ENCODE measurements at regions not wholly inside any gene's neighbourhood (a gene's known extent, or its start where the extent isn't known, plus 50 kb on each side); places are given as distances from the start of the nearest gene placed in this dataset.

DNA sequence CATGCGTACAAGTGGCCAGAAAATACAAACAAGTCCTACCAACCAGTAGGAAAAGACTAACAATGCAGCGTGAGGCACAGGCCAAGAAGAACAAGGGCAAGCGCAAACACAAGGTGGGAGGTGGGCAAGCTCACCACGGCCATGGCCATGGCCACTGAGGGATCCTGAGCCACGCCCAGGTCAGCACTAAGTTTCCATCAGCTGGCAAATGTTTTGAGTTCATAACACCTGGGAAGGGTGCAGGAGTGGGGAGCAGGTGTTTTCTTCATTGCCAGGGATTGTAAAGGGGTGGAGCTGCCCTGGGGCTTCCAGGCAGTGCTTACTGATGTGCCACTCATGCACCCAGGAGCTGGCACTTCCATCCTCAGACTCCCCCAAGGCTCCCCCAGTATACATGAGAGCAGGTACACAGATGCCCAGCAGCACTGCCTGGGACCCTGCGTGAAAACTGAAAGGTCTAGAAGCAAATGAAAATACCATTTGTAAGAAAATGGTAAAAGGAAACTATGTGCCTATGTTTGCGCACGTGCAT is 139.2 kb upstream of the RET start:
- no peak for TF ChIP-seq EZH2 (IDR thresholded peaks at IDR 0.05; ENCODE audit: insufficient read depth, low read length)
- H3K9me3 ChIP-seq (ENCODE audit: insufficient read depth, low read depth, low read length) = no peaks in the 10 kb centered on the region
- no peak overlapping the region for H3K9ac ChIP-seq (ENCODE audit: low read length)
- Mint-ChIP-seq H3K27me3 (ENCODE audit: low read depth, unreplicated experiment) (peaks cover 78% of the 10 kb centered on the region), H3K4me3 (ENCODE audit: unreplicated experiment) (no peak overlapping the region), H3K27ac (ENCODE audit: unreplicated experiment) (no peak overlapping the region), H3K4me1 (ENCODE audit: low read depth, unreplicated experiment) (no peaks in the 10 kb centered on the region), H3K9me3 (ENCODE audit: unreplicated experiment) (peaks cover 2% of the 10 kb centered on the region), H3K36me3 (ENCODE audit: low read depth, unreplicated experiment) (no peaks in the 10 kb centered on the region)
- H3K27ac ChIP-seq (ENCODE audit: low read depth, low read length) = no peak overlapping the region
- no peak overlapping the region for H2AFZ ChIP-seq (ENCODE audit: low read depth, low read length)
- H3K4me2 ChIP-seq (ENCODE audit: low read length) = no peak overlapping the region
- DNase-seq (ENCODE audit: low read depth) = no peak
- FAIRE-seq = no peak
- no peaks in the 10 kb centered on the region for H3K79me2 ChIP-seq (ENCODE audit: insufficient read depth, low read length)
- H3K27me3 ChIP-seq (ENCODE audit: insufficient read depth, low read length) = peaks cover 4% of the 10 kb centered on the region
- H3K4me1 ChIP-seq (ENCODE audit: insufficient read depth, low read length) = no peaks in the 10 kb centered on the region
- no peak overlapping the region for H3K4me3 ChIP-seq (ENCODE audit: insufficient read depth, low read depth, low read length)
- H4K20me1 ChIP-seq (ENCODE audit: insufficient read depth, low read length) = no peaks in the 10 kb centered on the region
- H3K36me3 ChIP-seq (ENCODE audit: insufficient read depth, low read length) = no peaks in the 10 kb centered on the region

GRCh38 chr10:42938351-42938750 is 138.5 kb upstream of the RET start:
- H3K27me3 ChIP-seq (ENCODE audit: insufficient read depth, low read length) = peaks cover 4% of the 10 kb centered on the region
- no peaks in the 10 kb centered on the region for H4K20me1 ChIP-seq (ENCODE audit: insufficient read depth, low read length)
- H3K27ac ChIP-seq (ENCODE audit: low read depth, low read length) = no peak overlapping the region
- H3K27ac Mint-ChIP-seq (ENCODE audit: unreplicated experiment) = peak overlapping the region; percentile 53
- no peak for DNase-seq (ENCODE audit: low read depth)
- H3K9ac ChIP-seq (ENCODE audit: low read length) = no peak overlapping the region
- H3K27me3 Mint-ChIP-seq (ENCODE audit: low read depth, unreplicated experiment) = peaks cover 75% of the 10 kb centered on the region
- FAIRE-seq = no peak
- no peaks in the 10 kb centered on the region for H3K36me3 ChIP-seq (ENCODE audit: insufficient read depth, low read length)
- no peaks in the 10 kb centered on the region for H3K4me1 ChIP-seq (ENCODE audit: insufficient read depth, low read length)
- no peak overlapping the region for H2AFZ ChIP-seq (ENCODE audit: low read depth, low read length)
- H3K9me3 ChIP-seq (ENCODE audit: insufficient read depth, low read depth, low read length) = no peaks in the 10 kb centered on the region
- peaks cover 2% of the 10 kb centered on the region for H3K9me3 Mint-ChIP-seq (ENCODE audit: unreplicated experiment)
- H3K4me3 ChIP-seq (ENCODE audit: insufficient read depth, low read depth, low read length) = no peak overlapping the region
- H3K4me2 ChIP-seq (ENCODE audit: low read length) = no peak overlapping the region
- no peak overlapping the region for H3K4me3 Mint-ChIP-seq (ENCODE audit: unreplicated experiment)
- H3K79me2 ChIP-seq (ENCODE audit: insufficient read depth, low read length) = no peaks in the 10 kb centered on the region
- no peak for TF ChIP-seq EZH2 (IDR thresholded peaks at IDR 0.05; ENCODE audit: insufficient read depth, low read length)
- no peak for TF ChIP-seq CTCF (IDR thresholded peaks at IDR 0.05; ENCODE audit: insufficient read depth, low read depth, low read length)
- no peaks in the 10 kb centered on the region for H3K4me1 Mint-ChIP-seq (ENCODE audit: low read depth, unreplicated experiment)
- H3K36me3 Mint-ChIP-seq (ENCODE audit: low read depth, unreplicated experiment) = no peaks in the 10 kb centered on the region

DNA sequence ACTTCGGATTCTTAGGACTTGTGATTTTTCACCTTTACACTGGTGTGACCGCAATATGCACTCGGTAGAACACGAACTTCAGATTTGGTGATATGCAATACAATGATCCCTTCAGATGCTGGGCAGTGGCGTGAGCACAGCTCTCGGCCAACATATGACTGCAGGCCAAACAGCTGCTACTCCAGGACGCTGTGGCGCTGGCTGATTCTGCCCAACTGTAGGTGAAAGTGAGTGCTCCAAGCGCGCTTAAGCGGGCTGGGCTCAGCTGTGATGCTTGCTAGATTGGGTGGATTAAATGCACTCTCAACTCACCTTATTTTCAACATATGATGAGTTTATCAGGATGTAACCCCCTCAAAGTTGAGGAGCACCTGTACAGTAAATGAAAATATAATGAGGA is 137.6 kb upstream of the RET start:
- TF ChIP-seq EZH2 (IDR thresholded peaks at IDR 0.05; ENCODE audit: insufficient read depth, low read length) (no peak), CTCF (IDR thresholded peaks at IDR 0.05; ENCODE audit: insufficient read depth, low read depth, low read length) (no peak)
- DNase-seq (ENCODE audit: low read depth) (no peak), FAIRE-seq (no peak)
- Histone ChIP-seq H3K27ac (ENCODE audit: low read depth, low read length) (no peak overlapping the region), H3K4me2 (ENCODE audit: low read length) (no peak overlapping the region), H4K20me1 (ENCODE audit: insufficient read depth, low read length) (no peaks in the 10 kb centered on the region), H3K9ac (ENCODE audit: low read length) (no peak overlapping the region), H3K36me3 (ENCODE audit: insufficient read depth, low read length) (no peaks in the 10 kb centered on the region), H3K27me3 (ENCODE audit: insufficient read depth, low read length) (peaks cover under 1% of the 10 kb centered on the region), H3K9me3 (ENCODE audit: insufficient read depth, low read depth, low read length) (no peaks in the 10 kb centered on the region), H3K79me2 (ENCODE audit: insufficient read depth, low read length) (no peaks in the 10 kb centered on the region), H3K4me1 (ENCODE audit: insufficient read depth, low read length) (no peaks in the 10 kb centered on the region), H2AFZ (ENCODE audit: low read depth, low read length) (no peak overlapping the region), H3K4me3 (ENCODE audit: insufficient read depth, low read depth, low read length) (no peak overlapping the region)
- Mint-ChIP-seq H3K27me3 (ENCODE audit: low read depth, unreplicated experiment) (peaks cover 68% of the 10 kb centered on the region), H3K4me3 (ENCODE audit: unreplicated experiment) (no peak overlapping the region), H3K36me3 (ENCODE audit: low read depth, unreplicated experiment) (no peaks in the 10 kb centered on the region), H3K27ac (ENCODE audit: unreplicated experiment) (no peak overlapping the region), H3K9me3 (ENCODE audit: unreplicated experiment) (peaks cover 2% of the 10 kb centered on the region), H3K4me1 (ENCODE audit: low read depth, unreplicated experiment) (no peaks in the 10 kb centered on the region)

Measured in astrocyte (in vitro differentiated cells and primary cell).